ENCODE measurements at regions not wholly inside any gene's neighbourhood (a gene's known extent, or its start where the extent isn't known, plus 50 kb on each side); places are given as distances from the start of the nearest gene placed in this dataset.

- TF ChIP-seq CTCF (IDR thresholded peaks at IDR 0.05) = no peak
Observed at GRCh38 chr3:178895178-178895789, 176.3 kb downstream of the ZMAT3 start.

Data from LNCAP (cell line).